ENCODE measurements at regions not wholly inside any gene's neighbourhood (a gene's known extent, or its start where the extent isn't known, plus 50 kb on each side); places are given as distances from the start of the nearest gene placed in this dataset.

DNA sequence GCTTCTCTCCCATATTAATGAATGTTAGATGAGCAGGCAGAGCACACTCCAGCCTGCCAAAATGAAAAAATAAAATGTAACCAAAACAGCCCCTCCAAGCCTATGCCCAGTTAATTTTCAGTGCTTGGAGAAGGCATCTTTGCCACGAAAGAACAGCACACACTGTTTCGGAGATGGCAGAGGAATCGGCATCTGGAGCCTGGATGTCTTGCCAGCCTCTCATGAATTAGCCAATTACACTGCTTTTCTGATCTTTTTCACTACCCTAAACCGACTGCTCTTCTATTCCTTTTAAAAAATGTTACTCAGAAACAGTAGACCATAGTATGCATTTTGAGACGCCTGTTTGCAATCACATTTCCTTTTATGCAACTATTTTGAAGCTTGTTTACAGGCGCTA, 249.6 kb downstream of the TLE3 start:
- DNase-seq (no peak), ATAC-seq (ENCODE audit: low read depth) (no peak)
- H3K27me3 ChIP-seq (ENCODE audit: control insufficient read depth, insufficient read depth, low read length): peaks cover 10% of the 10 kb centered on the region
- intact Hi-C loops (cut with micrococcal nuclease) (no loop called here), dilution Hi-C loops (cut with HindIII; ENCODE audit: low sequenced_read_pairs, unreplicated experiment) (no loop called here), in situ Hi-C loops (cut with MboI; ENCODE audit: low sequenced_read_pairs) (no loop called here)
- no peak overlapping the region for H3K9ac ChIP-seq (ENCODE audit: low read depth, low read length)
- ChIA-PET POLR2A (ENCODE audit: unreplicated experiment) (no interaction called here), CTCF (no interaction called here)
- no peaks in the 10 kb centered on the region; the same call in 1 of the 2 replicates for H3K9me3 ChIP-seq (ENCODE audit: control insufficient read depth, insufficient read depth, low read length)
- no peak overlapping the region for H2BK20ac ChIP-seq (ENCODE audit: low read depth, low read length)
- H4K5ac ChIP-seq (ENCODE audit: low read depth, low read length): no peak overlapping the region
- peaks cover 8% of the 10 kb centered on the region for H3K9me1 ChIP-seq (ENCODE audit: insufficient read depth, low read length)
- 100% methylated on average over 2 of the region's 6 CpGs; no CpG with 5 or more reads in 1 of the 2 experiments for WGBS, 2 experiments (ENCODE audit: extremely low coverage in 2 of 2, insufficient read length in 1 of 2)
- no peak overlapping the region for H2BK120ac ChIP-seq (ENCODE audit: low read depth, low read length)
- no peak overlapping the region for H2AFZ ChIP-seq (replicated peaks; ENCODE audit: low read length, poor library complexity)
- no peak overlapping the region for H2AK5ac ChIP-seq (ENCODE audit: low read depth, low read length)
- no peaks in the 10 kb centered on the region for H4K20me1 ChIP-seq (ENCODE audit: insufficient read depth, low read length)
- H4K91ac ChIP-seq (ENCODE audit: insufficient read depth, low read depth, low read length): no peak overlapping the region
- no peak overlapping the region for H3K56ac ChIP-seq (ENCODE audit: extremely low read depth, insufficient read depth, low read length)
- H2BK5ac ChIP-seq (ENCODE audit: low read depth, low read length, poor library complexity, severe bottlenecking): no peak overlapping the region
- no peaks in the 10 kb centered on the region for H3K36me3 ChIP-seq (ENCODE audit: control insufficient read depth, insufficient read depth, low read length)
- H3K79me1 ChIP-seq (ENCODE audit: low read depth in 1 of 2, low read length in 2 of 2): no peaks in the 10 kb centered on the region
- no peak overlapping the region for H3K14ac ChIP-seq (replicated peaks; ENCODE audit: low read depth, low read length)
- TF ChIP-seq RFX5 (IDR thresholded peaks at IDR 0.05; ENCODE audit: low read depth, low read length) (no peak), BHLHE40 (IDR thresholded peaks at IDR 0.05; ENCODE audit: low read depth, low read length) (no peak)
- no peak overlapping the region for H3K18ac ChIP-seq (ENCODE audit: low read depth, low read length)
- no peak overlapping the region for H4K8ac ChIP-seq (ENCODE audit: low read depth in 2 of 2, low read length in 2 of 2)
- H3K4me3 ChIP-seq (ENCODE audit: insufficient read depth, low read depth, low read length): no peak overlapping the region
- H3K23ac ChIP-seq (ENCODE audit: low read depth, low read length): no peak overlapping the region
- H3K4ac ChIP-seq (ENCODE audit: low read depth, low read length): no peak overlapping the region
- H3K4me2 ChIP-seq (ENCODE audit: low read depth, low read length): no peak overlapping the region
- H2AK9ac ChIP-seq (replicated peaks; ENCODE audit: low read depth, low read length, poor library complexity): no peak overlapping the region
- peaks cover 10% of the 10 kb centered on the region for H3K4me1 ChIP-seq (ENCODE audit: control insufficient read depth, insufficient read depth, low read length)
- BruUV-seq (replicated peaks): no TSS peak
- no peak overlapping the region for H2BK15ac ChIP-seq (ENCODE audit: low read depth, low read length)
- no peak overlapping the region for H3K27ac ChIP-seq (ENCODE audit: insufficient read depth, low read length)
